Ishikawa (cell line): ENCODE measurements at regions not wholly inside any gene's neighbourhood (a gene's known extent, or its start where the extent isn't known, plus 50 kb on each side); places are given as distances from the start of the nearest gene placed in this dataset.

Experiments used
- CEBPB ChIP-seq: IDR thresholded peaks from 2 replicates; pipeline ENCODE4 v1.6.1; 2012
- EGR1 ChIP-seq: IDR thresholded peaks from 2 replicates; pipeline ENCODE4 v1.6.1; 2012
- EP300 ChIP-seq: IDR thresholded peaks from 2 replicates; pipeline ENCODE4 v1.6.1; 2012; ENCODE audit warnings: borderline replicate concordance
- REST ChIP-seq: IDR thresholded peaks from 2 replicates; pipeline ENCODE4 v1.6.1; 2012; ENCODE audit warnings: low read depth, mild to moderate bottlenecking
- TEAD4 ChIP-seq: IDR thresholded peaks from 2 replicates; pipeline ENCODE4 v1.6.1; 2012
- TF ChIP-seq, protein P1 (sequence below): IDR thresholded peaks from 2 replicates; pipeline ENCODE4 v1.6.1; 2012

- TF ChIP-seq EGR1: no peak
- no peak for TF ChIP-seq EP300
- TF ChIP-seq, protein P1, sequence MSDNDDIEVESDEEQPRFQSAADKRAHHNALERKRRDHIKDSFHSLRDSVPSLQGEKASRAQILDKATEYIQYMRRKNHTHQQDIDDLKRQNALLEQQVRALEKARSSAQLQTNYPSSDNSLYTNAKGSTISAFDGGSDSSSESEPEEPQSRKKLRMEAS: no peak
- TF ChIP-seq CEBPB: no peak
- TF ChIP-seq TEAD4: no peak
- TF ChIP-seq REST: no peak
Measured at GRCh38 chr2:144277622-144278354, 242.1 kb downstream of the ZEB2 start.
